ENCODE measurements at regions not wholly inside any gene's neighbourhood (a gene's known extent, or its start where the extent isn't known, plus 50 kb on each side); places are given as distances from the start of the nearest gene placed in this dataset.

DNA sequence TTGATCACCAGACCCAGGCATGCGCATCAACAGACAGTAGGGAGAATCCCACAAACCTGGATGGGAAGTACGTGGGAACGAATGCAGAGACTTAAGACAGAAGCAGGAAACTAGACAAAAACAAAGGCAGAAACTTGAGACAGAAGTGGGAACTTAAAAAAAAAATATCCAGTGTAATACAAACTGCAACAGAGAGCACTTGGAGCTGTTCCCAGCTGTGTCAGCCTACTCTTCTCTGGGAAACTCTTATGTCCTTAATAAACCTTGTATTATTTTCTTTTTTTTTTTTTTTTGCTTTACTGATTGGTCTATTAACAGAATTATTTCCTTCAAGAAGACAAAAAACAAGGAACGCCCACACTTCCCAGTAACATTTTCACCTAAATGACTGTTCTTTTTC is 1818.1 kb upstream of the RAG2 start:
- TF ChIP-seq CTCF (IDR thresholded peaks at IDR 0.05): no peak
- TF ChIP-seq POLR2A (IDR thresholded peaks at IDR 0.05): no peak
- TF ChIP-seq EP300 (IDR thresholded peaks at IDR 0.05): no peak

Data from ovary (tissue), 3 donors.